NCI-H2196 (cell line): ENCODE measurements at regions not wholly inside any gene's neighbourhood (a gene's known extent, or its start where the extent isn't known, plus 50 kb on each side); places are given as distances from the start of the nearest gene placed in this dataset.
A peak's percentile ranks its signal among the peaks of the same experiment; 100 is the strongest.

Experiments used
- DNase-seq: peaks from one replicate; lab custom pipeline; 2025; ENCODE audit not compliant: unreplicated experiment; lab: John Stamatoyannopoulos, UW

DNA sequence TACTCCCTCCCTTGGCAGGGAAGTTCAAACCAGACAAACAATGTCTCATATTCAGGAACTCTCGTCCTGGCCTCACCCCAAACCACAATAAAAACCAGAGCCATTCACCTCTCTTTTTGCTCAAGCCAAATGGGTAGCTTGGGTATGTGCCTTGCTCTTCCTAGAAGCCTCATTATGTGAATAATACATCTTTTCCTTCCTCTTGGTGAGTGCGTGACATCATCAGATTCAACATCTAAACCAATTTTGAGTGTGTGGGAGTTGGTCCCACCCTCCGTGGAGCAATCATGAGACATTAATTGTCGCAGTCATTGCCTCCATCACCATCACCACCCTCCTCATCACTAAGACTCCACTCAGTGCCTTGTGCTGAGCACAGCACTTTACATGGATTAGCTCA, 482.9 kb downstream of the PTPRU start:
- DNase-seq, result no peak

DNA sequence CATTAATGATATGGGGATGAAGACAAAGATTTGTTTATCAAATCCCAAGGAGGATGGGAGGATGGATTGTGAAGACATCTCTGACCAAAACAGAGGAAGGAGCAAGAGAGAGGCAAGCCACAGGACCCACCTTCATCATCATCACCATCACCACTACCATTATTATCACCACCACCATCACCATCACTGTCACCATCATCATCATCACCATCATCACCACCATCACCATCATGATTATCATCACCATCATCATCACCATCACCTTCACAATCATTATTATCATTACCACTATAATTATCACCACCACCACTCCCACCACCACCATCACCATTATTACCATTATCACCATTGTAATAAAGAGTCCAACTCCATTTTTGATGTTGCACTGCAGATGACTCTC, 482.5 kb downstream of the PTPRU start:
- no peak for DNase-seq

DNA sequence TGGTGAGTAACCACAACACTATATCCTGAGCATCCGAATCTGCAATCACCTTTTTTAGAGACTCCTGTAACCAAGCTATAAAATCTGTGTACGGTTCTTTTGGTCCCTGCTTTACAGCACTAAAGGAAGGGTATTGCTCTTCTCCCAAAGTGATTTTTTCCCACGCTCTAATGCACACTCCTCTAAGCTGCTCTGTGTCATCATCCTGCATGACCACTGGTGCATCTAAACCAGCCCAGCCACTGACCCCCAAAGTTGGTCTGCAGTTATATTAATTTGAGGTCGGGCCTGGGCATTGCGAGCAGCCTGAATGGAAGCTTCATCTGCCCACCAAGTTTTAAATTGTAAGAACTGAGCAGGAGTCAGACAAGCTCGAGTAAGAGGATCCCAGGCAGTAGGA, 480.0 kb downstream of the PTPRU start:
- DNase-seq, result no peak

DNA sequence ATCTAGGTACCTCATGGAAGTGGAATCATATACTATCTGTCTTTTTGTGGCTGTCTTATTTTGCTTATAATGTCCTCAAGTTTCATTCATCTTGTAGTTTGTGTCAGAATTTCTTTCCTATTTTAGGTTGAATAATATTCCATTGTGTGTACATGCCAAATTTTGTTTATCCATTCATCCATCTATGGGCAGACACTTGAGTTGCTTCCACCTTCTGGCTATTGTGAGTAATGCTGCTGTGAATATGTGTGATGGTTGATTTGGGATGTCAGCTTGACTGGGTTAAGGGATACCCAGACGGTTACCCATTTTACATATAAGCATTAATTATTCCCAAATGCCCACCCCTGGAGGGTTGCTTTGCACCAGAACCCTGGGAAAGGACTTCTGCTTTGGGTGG, 477.5 kb downstream of the PTPRU start:
- no peak for DNase-seq

DNA sequence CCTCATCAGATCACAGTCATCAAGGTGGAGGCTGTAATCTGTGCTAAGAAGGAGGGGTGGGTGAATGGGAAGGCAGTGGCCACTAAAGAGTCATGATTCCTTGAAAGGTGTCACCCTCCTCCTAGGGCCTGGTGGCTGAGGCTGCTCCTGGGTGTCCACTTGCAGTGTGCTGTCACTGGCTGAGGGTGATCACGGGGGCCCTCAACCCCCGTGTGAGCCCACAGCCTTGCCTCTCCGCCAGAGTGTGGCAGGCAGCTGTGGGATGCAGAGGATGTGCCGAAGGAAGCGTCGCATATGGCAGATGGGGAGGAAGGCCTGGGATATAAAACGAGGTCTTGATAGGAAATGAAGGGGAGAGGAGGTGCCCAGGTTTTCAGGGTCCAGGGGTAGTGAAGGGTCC, 476.5 kb downstream of the PTPRU start:
- DNase-seq, result no peak

DNA sequence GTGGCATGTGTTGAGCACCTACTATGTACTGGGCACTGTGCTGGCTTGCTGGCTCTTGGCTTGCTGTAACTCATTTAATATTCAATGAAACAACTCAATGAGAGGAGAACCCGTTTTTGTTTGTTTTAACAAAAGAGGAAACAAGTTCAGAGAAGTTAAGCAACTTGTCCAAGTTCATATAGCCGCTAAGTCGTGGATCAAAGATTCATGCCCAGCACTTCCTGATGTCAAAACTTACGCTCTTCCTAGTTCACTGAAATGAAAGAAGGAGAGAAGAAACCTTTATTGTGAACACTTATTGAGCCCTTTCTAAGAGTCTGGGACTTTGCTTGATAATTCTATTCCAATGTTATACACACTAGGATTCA, 475.9 kb downstream of the PTPRU start:
- no peak for DNase-seq

DNA sequence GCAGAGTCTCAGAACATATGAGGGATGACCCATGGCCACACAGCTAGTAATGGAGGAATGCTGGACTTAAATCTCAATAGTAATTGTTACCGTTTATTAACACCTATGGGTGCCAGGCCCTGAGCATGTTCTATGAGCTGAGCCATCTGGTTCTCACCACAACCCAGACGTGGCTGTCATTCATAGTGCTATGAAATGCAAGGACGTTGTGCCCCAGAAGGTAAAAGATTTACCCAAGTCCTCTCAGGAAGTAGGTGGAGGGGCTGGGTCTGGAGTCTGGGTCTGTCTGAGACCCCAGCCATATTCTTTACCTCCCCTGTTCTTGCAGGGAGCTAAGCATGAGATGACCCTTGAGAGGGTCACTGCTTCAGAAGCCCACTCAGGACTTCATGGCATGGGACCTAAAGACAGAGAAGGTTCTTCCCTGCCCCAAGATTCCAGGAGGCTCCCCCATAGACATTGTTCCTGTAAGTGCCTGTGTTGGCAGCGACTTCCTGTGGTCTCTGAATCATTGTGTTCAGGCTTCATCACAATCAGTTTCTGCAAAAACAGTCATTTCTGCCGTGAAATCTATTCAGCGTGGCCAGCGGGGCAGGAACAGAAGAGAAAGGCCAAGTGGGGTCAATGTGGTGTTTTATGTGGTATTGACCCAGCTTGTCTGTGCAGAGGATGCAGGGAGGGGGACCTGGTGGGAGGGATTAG, 475.4 kb downstream of the PTPRU start:
- no peak for DNase-seq

DNA sequence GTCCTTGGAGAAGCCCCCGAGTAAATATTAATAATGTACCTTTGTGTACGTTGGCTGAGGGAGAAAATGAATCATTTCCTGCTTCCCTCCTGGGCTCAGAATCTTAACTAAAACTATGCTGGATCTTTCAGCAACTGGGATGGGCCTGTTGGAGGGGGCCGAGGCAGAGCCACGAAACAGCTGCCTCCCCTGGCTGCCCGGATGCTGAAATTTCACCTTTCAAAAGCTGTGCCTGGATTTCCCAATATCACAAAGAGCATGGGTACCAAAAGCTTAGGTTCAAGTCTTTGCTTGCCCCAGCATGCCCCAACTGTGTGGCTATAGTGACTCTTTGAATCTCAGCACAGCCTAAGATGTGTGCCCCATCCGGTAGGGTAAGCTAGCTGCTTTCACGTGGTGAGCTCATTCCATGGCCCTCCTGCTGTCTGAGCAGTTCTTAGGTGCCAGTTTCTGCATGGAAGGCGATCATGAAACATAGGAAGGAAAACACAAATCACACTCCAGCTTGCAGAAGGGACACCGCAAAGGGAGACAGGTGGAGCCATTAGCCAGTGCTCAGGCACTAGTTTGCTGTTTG, 473.5 kb downstream of the PTPRU start:
- peak; percentile 75 for DNase-seq

DNA sequence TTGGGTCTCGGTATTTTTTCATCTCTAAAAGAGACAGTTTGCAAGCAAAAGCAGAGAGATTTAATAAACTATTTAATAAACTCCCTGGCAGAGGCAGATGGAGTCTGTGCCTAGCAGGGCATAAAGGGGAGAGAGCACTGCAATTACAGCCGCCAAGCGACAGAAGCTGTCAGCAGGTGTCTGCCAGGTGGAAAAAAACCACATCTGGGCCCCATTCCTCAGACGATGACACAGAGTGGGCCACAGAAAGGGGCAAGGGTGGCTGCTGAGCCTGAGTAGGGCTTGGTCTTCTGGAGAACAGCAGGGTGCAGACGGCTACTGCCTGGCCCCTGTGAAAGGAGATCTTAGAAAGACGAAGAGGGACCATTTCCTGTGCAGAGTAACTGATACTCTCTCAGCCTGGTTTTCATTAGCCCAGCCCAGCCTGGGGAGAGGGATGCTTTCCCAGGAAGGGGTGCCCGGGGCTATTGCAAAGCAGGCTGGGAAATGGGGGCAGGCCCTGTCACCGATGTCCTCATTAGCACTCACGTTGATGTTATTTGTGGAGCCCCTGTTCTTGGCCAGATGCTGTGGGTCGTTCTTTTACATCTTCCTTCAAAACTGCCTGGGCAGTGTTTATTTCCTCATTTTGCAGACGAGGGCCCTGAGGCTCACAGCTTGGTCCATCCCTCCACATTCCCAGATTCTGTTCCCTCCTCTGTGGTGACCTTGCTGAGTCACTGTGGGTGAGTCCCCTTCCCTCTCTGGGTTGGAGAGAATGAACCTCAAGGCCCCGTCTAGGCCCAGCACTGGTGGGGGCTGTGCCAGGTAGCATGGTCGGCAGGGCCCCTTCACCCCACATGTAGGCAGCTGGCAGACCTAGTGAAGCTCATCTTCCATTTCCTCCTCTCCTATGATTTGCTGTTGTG, 472.7 kb downstream of the PTPRU start:
- peak; percentile 62 for DNase-seq

DNA sequence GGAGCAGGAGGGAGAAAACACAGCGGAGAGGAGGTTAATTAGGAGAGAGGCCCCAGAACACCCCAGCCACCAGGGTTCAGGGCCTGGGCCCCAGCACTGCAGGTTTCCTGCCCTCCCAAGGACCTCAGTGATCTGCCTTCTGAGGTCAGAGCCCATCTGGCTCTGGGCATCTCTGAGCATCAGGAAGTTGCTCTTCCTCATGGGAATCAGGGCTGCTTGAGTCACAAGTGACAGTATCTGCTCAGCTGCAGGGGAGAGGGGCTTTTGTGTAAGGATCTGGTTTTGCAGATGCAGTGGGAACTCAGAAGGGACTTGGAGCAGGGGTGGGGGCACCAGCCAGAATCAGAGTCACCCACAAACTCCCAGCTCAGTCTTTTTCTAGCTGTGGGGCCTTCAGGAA, 472.1 kb downstream of the PTPRU start:
- no peak for DNase-seq

DNA sequence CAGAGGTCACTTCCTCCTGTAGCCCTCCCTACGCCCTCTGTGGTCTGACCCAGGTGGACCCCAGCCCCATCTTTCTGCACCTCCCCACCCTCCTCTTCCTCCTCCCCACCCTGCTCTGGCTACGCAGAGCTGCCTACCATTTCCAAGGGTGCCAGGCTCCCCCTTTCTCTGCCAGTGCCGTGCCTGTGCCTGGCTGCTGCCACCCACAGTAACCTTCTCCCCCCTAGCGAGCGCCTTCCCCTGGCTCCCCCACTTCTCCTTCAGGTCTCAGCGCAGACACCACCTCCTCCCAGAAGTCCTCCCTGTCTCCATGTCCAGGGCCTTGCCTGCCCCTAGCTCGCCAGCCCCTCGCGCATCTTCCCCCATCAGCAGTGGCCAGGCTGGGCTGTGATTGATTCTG, 471.5 kb downstream of the PTPRU start:
- DNase-seq, result no peak

DNA sequence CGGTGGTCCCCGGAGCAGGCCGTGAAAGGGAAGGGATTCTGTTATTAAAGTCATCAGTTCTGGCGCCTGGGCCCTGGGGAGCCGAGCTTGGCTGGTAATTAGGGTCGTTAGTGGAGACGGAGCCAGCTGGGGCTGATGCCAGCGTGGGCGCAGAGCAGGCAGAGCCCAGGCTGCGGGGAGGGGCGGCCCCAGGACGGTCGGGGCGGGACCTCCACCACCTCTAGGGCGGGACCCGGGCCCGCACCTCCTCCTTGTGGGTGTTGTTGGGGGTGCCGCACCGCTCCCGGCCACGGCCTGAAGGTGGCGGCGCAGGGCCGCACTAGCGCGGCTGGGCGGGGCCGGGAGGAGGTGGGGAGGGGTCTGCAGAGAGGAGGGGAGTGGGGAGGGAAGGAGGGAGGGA, 470.6 kb downstream of the PTPRU start:
- no peak for DNase-seq

DNA sequence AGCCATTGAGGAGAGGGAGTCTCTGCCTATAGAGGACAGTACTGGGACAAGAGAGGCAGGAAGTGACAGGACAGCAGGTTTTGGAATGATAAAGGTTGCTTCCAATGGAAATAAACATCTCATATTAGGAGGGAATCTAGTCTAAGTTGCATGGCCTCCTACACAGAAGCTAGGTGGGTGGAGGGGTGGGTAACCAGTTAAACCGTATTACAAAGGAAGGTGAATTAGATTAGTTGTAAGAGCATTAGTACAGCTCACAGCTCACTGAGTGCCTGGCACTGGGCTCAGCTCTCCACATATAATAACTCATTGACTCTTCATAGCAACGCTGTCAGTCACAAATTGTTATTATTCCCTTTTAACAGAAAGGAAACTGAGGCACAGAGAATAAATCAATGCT, 468.1 kb downstream of the PTPRU start:
- DNase-seq, result no peak

DNA sequence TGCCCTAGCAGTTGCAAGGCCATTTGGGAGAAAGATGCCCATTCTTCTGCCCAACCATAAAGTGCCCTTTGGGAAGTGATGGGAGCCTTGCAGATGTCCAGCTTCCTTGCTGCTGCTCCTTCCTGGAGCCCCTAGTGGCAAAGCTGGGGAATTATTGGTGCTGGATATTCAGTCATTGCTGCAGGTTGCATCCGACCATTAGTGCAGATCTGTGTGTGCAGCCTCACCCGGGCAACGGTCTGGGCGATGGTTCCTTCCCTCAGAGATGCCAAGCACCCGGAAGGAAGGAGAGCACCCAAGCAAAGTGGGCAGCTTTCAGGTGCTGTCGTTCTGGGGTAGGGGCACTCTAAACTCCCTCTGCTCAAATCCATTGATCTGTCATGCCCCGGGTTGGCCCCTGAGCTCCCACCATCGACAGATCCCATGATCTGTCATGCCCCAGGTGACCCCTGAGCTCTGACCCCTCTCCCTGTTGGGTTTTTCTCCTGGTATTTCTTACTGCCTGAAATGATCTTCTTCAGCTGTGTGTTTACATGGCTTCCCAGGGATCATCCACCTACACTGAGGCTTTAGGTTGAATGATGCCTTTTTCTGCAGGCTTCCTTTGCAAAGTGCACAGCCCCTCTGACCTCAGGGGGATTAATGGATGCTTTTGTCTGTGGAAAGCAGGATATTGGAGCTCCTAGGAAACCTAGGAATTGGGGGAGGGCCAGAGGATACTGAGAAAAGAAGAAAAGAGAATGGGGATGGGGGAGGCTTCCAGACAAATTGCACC, 467.5 kb downstream of the PTPRU start:
- DNase-seq, result peak; percentile 32

DNA sequence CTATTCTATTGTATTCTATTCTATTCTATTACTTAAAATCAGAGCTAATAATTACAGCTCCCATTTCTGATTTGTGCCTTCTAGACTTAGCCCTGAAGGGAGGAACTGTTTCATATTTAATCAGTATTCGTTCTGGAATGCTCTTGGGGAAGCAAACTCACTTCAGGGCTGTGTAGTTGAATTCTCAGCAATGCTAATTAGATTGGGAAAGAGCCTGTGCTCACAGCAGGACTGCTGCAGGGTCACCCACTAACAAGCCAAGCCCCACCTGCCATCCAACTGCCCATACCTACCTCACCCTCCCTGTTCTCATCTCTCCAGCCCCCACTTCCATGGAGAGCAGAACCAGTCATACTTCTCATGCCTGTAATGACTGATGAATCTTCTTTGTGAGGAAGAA, 464.2 kb downstream of the PTPRU start:
- DNase-seq, result no peak

DNA sequence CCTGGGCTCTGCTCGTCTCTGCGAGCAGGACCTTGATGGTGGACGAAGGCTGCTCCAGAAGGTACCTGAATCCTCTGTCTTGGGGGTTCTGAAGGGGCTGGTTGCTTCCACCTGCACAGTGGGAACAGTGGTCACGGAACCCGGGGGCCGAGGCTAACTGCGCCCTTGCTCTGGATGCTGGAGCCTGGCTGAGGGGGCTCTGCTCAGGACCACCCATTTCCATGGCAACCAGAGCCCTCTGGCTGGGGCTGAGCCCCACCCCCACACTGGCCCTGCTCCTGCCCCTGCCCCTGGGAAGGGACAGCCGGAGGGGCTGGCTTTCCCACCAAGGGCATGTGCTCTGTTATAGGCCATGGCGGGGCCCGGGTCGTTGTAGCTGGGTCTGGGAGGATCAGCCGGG, 462.3 kb downstream of the PTPRU start:
- DNase-seq, result no peak

DNA sequence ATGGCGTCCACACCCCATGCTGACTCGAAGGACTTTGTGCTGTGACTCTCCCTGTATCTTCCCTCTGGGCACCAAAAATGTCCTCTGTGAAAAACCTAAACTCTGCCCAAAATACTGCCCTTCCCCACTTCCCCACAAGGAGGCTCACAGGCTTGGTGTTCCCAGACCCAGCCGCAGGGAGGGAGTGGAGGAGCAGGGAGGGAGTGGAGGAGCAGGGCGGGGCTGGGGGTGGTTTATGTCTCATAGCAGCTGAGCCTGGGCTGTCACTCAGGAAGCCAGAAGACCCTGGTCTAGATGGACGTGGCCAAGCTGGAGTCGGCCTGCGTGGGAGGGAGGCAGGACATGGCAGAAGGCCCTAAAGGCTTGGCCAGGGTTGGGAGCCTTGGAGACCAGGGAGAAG, 461.7 kb downstream of the PTPRU start:
- DNase-seq, result peak; percentile 39

DNA sequence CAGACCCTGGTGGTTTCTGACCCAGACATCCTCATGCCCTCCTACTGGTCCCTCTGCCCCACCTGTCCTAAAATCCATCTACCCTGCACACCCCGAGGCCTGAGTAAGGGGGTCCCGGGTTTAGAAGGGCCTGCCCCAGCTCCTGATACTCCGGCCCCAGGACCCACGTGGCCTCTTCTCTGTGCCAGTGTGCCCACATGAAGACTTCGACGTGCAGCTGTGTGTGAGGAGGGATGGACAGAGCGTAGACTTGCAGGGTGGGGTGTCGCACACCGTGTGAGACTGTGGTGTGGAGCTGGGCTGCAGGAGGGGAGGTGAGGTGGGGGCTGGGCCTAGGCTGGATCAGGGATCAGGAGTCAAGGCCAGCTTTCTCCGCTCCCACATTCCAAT, 461.1 kb downstream of the PTPRU start:
- DNase-seq, result no peak

DNA sequence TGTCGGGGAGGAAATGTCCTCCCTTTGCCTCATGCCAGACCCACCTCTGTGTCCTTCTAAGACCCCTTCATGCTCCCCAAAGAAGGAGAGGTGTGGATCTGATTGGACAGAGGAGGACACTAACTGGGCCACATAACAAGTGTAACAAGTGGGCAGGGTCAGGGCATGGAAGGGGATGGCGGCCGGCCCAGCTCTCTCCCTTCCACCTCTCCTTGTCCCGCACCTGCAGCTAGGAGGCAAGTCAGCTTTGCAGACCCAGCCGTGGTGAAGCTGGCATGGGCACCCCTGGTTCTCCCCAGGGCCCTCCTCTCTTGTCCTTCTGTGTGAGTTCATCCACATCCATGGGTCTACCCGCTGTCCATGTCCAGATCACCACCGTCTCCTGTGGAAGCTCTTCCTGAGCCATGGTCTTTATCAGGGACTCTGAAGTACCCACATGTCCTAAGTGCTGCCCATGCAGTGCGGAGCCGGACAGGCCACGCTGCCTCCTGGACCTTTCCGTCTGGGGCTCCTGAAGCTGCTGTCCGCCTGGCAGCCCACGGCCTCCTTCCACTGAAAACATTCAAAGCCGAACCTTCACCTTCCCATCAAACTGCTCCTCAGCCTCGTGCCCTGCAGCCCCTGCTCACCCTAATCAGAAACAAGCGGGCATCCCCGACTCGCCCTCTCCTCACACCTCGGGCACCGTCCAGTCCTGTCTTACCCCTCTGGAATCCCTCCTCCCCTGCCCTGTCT, 460.5 kb downstream of the PTPRU start:
- DNase-seq, result no peak

DNA sequence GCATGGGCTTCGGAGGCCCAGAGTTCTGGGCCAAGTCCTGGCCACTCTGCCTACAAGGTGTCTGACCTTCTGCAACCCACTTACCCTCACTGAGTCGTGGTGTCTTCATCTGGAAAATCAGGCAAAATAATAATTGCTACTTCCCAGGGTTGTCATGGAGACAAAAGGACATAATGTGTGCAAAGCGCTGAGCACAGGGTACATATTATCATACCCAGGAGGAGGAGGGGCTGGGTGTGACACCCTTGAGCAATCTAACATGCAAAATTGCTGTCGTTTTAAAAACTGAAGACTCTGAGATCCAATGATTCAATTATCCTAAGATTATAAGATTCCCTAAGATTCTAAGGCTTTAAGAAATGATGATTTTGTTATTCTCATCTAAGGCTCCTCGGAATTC, 459.5 kb downstream of the PTPRU start:
- no peak for DNase-seq

DNA sequence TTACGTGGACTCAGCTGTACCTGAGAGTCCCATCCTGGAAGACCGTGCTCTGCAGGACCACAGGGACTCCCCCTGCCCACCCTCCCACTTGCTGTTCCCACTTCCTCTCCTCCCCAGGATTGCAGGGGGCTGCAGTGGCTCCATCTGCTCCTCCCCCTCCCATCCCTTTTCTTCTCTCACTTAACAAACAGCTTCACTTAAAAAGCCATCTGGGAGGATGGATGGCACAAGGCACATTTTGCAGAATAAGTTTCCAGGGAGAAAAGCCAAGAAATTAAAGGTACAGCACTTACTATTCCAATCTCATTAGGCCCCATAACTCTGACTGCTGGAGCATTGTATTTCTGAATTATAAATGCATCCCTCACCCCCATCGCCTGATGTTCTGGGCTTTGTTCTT, 458.7 kb downstream of the PTPRU start:
- DNase-seq, result no peak
